Activated T-cell treated with anti-CD3 and anti-CD28 coated beads, Interleukin-2, amount 50 U/mL, for 72 hours (primary cell): ENCODE measurements at regions not wholly inside any gene's neighbourhood (a gene's known extent, or its start where the extent isn't known, plus 50 kb on each side); places are given as distances from the start of the nearest gene placed in this dataset.

Source experiments
- ATAC-seq, 2 donors: fragments of 150-1000 bp; cut with Tn5 transposase; replicated peaks in 1 of 2; 2 replicates each; pipeline ENCODE4 v1.10.0; 2021; ENCODE audit warnings: moderate library complexity in 2 of 2, mild to moderate bottlenecking in 1 of 2
- DNase-seq, 2 donors: peaks; one replicate each; pipeline ENCODE4 v3.0.0; 2021 to 2022; ENCODE audit warnings: mixed read lengths in 1 of 2
- H3K27ac Mint-ChIP-seq: one replicate; pipeline ENCODE4 v1.8.0; 2022; ENCODE audit warnings: mild to moderate bottlenecking, moderate library complexity, mixed read lengths
- H3K27me3 Mint-ChIP-seq: one replicate; pipeline ENCODE4 v1.8.0; 2022; ENCODE audit warnings: low read depth, mixed read lengths
- H3K36me3 Mint-ChIP-seq, 2 donors: one replicate each; pipeline ENCODE4 v1.8.0; 2022; ENCODE audit warnings: mixed read lengths in 2 of 2, mild to moderate bottlenecking in 1 of 2; ENCODE audit not compliant: insufficient read depth in 2 of 2
- H3K4me1 Mint-ChIP-seq: one replicate; pipeline ENCODE4 v1.8.0; 2022; ENCODE audit warnings: low read depth, mixed read lengths
- H3K4me3 Mint-ChIP-seq, 2 donors: one replicate each; pipeline ENCODE4 v1.8.0; 2022; ENCODE audit warnings: mild to moderate bottlenecking in 2 of 2, mixed read lengths in 2 of 2, moderate library complexity in 2 of 2
- H3K9me3 Mint-ChIP-seq, 2 donors: one replicate each; pipeline ENCODE4 v1.8.0; 2022; ENCODE audit warnings: mixed read lengths in 2 of 2

DNA sequence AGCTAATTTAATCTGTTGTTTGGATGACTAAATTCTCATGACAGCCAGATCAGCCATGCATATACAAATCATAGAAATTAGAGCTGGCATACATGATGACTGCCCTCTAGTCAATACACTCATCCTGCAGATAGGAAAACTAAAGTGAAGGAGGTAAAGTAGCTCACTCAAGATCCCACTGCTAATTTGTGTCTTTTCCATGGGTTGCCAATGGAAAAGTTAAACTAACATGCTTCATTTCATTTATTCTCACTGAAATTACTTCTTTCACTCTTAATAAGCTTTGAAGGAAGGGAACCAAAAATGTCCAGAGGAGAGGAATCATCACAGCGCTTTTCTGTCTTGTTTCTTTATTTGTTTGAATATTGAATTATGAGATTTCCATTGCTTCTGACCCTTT lies 308.2 kb downstream of the GJA1 start:
- Mint-ChIP-seq H3K4me3 (no peak overlapping the region), H3K4me1 (no peaks in the 10 kb centered on the region), H3K27me3 (no peaks in the 10 kb centered on the region), H3K9me3 (no peaks in the 10 kb centered on the region), H3K36me3 (no peaks in the 10 kb centered on the region), H3K27ac (no peak overlapping the region)
- DNase-seq (no peak), ATAC-seq (no peak)

DNA sequence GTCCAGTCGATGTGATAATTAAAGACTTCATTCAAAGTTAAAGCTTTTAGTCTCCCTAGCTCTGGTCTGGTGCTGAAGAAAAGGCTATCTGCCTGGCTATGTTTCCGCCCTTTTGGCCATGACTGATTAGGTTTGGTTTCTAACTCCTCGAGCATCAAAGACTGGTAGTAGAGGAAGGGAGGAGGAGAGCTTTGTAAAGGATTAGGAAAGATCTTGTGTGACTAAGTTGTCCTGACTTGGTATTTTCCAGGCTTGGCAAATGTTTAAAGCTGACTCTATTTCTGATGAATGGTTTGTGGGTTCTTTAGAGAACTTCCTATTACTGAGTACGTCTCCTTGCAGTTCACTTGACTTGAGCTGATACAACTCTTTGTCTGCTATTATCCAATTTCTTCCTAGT lies 312.9 kb downstream of the GJA1 start:
- H3K27ac Mint-ChIP-seq: no peak overlapping the region
- no peak overlapping the region for H3K4me3 Mint-ChIP-seq
- no peak for ATAC-seq
- H3K9me3 Mint-ChIP-seq: peaks cover 1 to 6% of the 10 kb centered on the region in 2 donors
- no peaks in the 10 kb centered on the region for H3K36me3 Mint-ChIP-seq
- DNase-seq: no peak
- no peaks in the 10 kb centered on the region for H3K4me1 Mint-ChIP-seq
- H3K27me3 Mint-ChIP-seq: no peaks in the 10 kb centered on the region

DNA sequence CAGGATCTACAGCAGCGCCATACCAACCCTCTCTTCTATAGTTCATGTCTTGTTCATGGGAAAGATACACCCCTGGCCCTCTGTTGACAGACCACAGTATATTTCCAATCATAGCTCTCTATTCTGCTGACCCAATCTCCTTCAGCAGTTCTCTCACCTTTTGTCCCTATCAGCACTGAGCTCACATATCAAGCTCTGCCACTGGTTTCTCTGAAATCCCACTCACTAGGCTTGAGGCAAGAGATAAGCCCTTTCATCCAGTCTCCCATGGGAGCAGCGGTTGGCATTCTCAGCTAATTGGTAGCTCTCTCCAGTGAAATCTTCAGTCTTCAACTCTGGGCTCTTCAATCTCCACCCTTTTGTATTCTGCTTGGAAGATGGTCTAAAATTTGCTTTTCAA lies 313.4 kb downstream of the GJA1 start:
- Mint-ChIP-seq H3K9me3 (peaks cover 1 to 6% of the 10 kb centered on the region in 2 donors), H3K27me3 (no peaks in the 10 kb centered on the region), H3K4me1 (no peaks in the 10 kb centered on the region), H3K4me3 (no peak overlapping the region), H3K36me3 (no peaks in the 10 kb centered on the region), H3K27ac (no peak overlapping the region)
- DNase-seq (no peak), ATAC-seq (no peak)

DNA sequence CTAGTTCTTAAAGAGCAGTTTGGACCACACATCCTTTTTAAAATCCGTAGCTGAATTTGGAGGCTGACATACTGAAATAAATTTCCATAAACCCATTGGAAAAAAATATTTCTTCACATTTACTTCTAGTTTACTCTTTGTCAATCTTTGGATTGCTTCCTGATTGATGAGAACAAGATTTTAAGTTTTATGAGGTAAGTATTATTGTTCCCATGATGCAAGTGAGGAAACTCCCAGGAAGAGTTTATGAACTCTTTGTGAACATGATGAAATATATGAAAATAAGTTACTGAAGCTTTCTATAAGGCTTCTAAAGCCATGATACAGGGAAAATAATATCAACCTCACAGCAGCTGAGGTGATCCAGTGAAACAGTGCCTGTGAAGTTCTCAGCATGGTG lies 320.0 kb downstream of the GJA1 start:
- Mint-ChIP-seq H3K36me3 (no peaks in the 10 kb centered on the region), H3K9me3 (peaks cover 1 to 6% of the 10 kb centered on the region in 2 donors), H3K27me3 (no peaks in the 10 kb centered on the region), H3K27ac (no peak overlapping the region), H3K4me1 (no peaks in the 10 kb centered on the region), H3K4me3 (no peak overlapping the region)
- ATAC-seq: no peak
- no peak for DNase-seq

DNA sequence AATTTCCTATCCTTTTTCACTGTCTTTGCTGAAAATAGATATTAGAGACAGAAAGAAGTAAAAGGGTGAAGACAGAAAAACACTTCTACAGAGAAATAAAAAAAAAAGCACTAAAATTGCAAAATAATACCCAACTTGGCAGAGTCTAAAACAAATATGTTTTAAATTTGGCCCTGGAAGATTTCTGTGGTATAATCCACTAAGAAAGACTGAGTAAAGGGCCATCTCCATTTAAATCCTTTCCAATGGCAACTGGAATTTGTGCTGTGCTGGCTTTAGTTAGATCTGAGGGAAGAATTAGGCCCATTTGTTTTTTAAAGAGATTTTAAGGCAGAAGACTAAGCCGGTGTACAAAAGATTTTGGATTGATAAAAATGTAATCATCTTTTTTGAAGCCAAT lies 321.2 kb downstream of the GJA1 start:
- no peak overlapping the region for H3K27ac Mint-ChIP-seq
- peaks cover 0 to under 1% of the 10 kb centered on the region in 2 donors for H3K36me3 Mint-ChIP-seq
- H3K9me3 Mint-ChIP-seq: peaks cover 3% of the 10 kb centered on the region in 2 donors
- no peak for ATAC-seq
- no peaks in the 10 kb centered on the region for H3K4me1 Mint-ChIP-seq
- H3K4me3 Mint-ChIP-seq: no peak overlapping the region
- no peaks in the 10 kb centered on the region for H3K27me3 Mint-ChIP-seq
- no peak for DNase-seq

DNA sequence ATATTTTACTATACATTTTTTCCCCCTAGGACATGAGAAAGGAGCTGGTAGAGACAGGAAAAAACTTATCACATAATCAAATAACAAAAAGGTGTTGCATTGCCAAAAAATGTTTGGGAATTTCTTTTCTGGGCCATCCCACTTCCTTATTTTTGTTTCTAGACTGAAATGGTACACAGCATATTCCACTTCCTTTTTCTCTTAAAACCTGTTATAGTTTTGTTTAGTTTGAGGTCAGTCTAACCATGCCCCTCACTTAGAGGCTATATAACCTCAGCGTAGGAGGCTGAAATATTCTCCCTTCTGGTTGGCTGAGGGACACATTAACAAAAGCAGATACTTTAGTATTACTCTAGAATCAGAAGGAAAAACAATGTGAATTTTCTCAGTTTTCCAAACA lies 323.9 kb downstream of the GJA1 start:
- Mint-ChIP-seq H3K4me3 (no peak overlapping the region), H3K27ac (no peak overlapping the region), H3K36me3 (peaks cover 0 to 2% of the 10 kb centered on the region in 2 donors), H3K4me1 (no peaks in the 10 kb centered on the region), H3K9me3 (peaks cover 5 to 6% of the 10 kb centered on the region in 2 donors), H3K27me3 (no peaks in the 10 kb centered on the region)
- DNase-seq (no peak), ATAC-seq (no peak)

DNA sequence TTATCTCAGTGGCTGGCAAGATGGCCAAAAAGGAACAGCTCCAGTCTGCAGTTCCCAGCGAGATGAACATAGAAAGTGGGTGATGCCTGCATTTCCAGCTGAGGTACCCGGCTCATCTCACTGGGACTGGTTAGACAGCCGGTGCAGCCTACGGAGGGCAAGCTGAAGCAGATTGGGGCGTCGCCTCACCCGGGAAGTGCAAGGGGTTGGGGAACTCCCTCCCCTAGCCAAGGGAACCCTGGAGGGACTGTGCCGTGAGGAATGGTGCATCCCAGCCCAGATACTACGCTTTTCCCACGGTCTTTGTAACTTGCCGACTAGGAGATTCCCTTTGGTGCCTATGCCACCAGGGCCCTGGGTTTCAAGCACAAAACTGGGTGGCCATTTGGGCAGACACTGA lies 324.7 kb downstream of the GJA1 start:
- Mint-ChIP-seq H3K36me3 (peaks cover 0 to 2% of the 10 kb centered on the region in 2 donors), H3K27ac (no peak overlapping the region), H3K4me3 (no peak overlapping the region), H3K4me1 (peaks cover 5% of the 10 kb centered on the region), H3K27me3 (no peaks in the 10 kb centered on the region), H3K9me3 (peaks cover 5 to 6% of the 10 kb centered on the region in 2 donors)
- no peak for ATAC-seq
- DNase-seq: no peak

DNA sequence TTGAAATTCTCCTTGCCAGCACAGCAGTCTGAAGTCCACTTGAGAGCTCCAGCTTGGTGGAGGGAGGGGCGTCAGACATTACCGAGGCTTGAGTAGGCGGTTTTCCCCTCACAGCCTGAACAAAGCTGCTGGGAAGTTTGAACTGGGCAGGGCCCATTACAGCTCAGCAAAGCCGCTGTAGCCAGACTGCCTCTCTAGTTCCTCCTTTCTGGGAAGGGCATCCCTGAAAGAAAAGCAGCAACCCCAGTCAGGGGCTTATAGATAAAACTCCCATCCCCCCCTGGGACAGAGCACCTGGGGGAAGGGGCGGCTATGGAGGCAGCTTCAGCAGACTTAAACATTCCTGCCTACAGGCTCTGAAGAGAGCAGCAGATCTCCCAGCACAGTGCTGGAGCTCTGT lies 325.3 kb downstream of the GJA1 start:
- no peak for ATAC-seq
- H3K36me3 Mint-ChIP-seq: peaks cover 0 to 2% of the 10 kb centered on the region in 2 donors
- no peak for DNase-seq
- H3K4me3 Mint-ChIP-seq: no peak overlapping the region
- H3K4me1 Mint-ChIP-seq: peaks cover 6% of the 10 kb centered on the region
- H3K27ac Mint-ChIP-seq: no peak overlapping the region
- H3K27me3 Mint-ChIP-seq: no peaks in the 10 kb centered on the region
- peaks cover 5 to 6% of the 10 kb centered on the region in 2 donors for H3K9me3 Mint-ChIP-seq

DNA sequence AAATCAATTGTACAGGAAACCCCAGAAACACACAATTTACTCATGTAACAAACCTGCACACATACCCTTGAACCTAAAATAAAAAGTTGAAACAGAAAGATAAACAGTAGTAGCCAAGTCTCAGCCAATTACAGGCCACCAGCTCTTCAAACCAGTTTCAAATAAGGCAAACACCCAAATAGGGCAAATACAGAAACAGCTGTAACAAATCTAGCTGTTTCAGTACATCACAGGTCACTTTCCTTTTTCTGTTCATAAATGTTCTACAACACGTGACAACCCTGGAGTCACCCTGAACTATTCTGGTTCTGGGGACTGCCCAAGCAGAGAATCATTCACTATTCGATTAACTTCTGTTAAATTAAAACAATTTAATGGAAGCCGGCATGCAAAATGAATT lies 329.0 kb downstream of the GJA1 start:
- no peak overlapping the region for H3K27ac Mint-ChIP-seq
- no peak for DNase-seq
- H3K4me1 Mint-ChIP-seq: peaks cover 6% of the 10 kb centered on the region
- ATAC-seq: no peak
- peaks cover 5 to 6% of the 10 kb centered on the region in 2 donors for H3K9me3 Mint-ChIP-seq
- H3K36me3 Mint-ChIP-seq: peaks cover 0 to 2% of the 10 kb centered on the region in 2 donors
- no peaks in the 10 kb centered on the region for H3K27me3 Mint-ChIP-seq
- no peak overlapping the region for H3K4me3 Mint-ChIP-seq

DNA sequence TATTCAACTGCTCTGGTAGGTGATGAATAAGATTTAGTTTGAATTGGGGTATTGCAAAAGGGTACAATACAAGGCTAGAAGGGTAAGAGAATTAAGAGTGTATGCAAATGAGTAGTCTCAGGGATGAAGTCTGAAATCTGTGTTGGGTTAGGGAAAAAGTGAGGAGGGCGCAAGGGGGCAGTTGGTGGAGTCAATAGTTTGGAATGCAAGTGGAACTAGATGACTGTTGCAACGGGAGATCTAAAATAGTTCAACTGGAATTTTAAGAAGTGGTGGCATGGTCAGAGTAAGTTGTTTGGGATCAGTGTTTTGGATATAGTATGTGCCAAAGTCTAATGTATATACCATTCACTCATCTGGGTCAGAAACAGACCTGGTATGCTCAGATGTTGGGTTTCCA lies 329.6 kb downstream of the GJA1 start:
- Mint-ChIP-seq H3K36me3 (peaks cover 0 to 2% of the 10 kb centered on the region in 2 donors), H3K27me3 (no peaks in the 10 kb centered on the region), H3K9me3 (peaks cover 5 to 6% of the 10 kb centered on the region in 2 donors), H3K27ac (no peak overlapping the region), H3K4me3 (no peak overlapping the region), H3K4me1 (peaks cover 6% of the 10 kb centered on the region)
- no peak for ATAC-seq
- no peak for DNase-seq

DNA sequence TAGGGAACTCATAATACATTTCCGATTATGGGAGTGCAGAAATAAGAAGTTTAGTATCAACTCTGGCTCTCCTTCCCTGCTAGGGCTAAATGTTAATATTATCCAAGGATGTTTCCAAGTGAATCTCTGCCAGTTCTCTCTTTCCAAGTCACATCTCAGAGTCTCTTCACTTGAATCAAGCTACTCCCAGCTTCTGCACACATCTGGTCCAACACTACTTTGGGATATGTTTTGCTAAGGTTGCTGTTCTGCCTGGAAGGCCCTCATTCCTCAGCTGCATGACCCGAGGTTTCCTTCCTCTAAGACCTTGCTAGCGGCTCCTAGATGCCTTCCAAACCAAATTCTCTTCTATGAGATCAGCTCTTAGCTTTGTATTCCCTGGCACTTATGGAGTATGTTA lies 331.8 kb downstream of the GJA1 start:
- ATAC-seq: no peak
- no peaks in the 10 kb centered on the region for H3K36me3 Mint-ChIP-seq
- peaks cover 21% of the 10 kb centered on the region for H3K4me1 Mint-ChIP-seq
- H3K9me3 Mint-ChIP-seq: no peaks in the 10 kb centered on the region
- H3K27me3 Mint-ChIP-seq: no peaks in the 10 kb centered on the region
- no peak for DNase-seq
- H3K4me3 Mint-ChIP-seq: no peak overlapping the region
- H3K27ac Mint-ChIP-seq: no peak overlapping the region

DNA sequence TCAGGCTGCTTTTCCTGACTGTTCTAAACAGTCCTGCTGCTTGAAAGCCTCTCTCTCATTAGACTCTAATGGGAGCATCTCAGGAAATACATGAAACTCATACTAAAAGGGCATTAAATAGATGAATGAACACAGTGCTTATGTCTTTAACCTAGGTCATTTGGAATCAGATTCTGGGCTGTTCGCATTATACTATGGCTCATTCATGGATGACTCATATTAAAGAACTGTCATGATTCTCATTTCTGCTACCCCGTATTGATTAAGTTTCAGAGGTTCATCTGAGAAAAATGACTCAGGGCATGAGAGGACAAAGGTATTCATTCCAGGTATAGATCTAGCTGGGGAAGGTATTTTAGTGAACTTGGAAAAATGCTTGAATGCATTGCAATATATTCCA lies 335.5 kb downstream of the GJA1 start:
- H3K27ac Mint-ChIP-seq: no peak overlapping the region
- no peaks in the 10 kb centered on the region for H3K27me3 Mint-ChIP-seq
- peaks cover 17% of the 10 kb centered on the region for H3K4me1 Mint-ChIP-seq
- no peaks in the 10 kb centered on the region for H3K36me3 Mint-ChIP-seq
- ATAC-seq: peak; percentile 84 to 88
- H3K9me3 Mint-ChIP-seq: no peaks in the 10 kb centered on the region
- DNase-seq: no peak
- H3K4me3 Mint-ChIP-seq: no peak overlapping the region

DNA sequence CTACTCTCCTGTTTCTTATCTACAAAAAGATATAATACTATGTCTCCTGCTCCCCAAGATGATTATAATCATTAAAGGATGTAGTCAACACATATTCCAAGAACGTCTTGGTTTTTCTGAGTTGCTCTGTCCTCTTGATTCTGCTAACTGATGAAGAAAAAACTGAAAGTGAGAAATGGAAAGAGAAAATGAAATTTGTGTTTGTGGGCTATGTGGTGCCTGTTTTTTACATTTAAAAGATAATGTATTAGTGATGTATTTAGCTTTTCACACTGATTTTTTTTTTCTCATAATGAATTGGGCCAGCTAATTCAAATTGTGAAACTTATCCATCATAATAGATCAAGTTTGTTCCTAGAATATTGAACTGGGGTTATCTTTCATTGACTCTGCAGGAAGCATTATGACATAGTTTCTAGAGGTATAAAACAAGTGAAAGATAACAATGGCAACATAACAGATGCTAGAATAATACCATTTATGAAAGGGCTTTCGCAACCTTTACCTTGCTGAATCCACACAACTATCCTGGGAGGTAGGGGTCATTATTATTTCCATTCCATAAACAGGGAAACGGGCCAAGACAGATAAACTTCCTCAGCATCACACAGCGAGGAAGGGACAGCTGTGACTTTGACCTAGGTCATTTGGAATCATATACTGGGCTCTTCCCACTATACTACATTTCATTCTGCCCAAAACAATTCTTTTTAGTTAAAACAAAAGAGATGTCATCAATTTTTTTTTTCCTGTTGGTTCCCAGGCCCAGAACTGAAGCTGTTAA lies 336.7 kb downstream of the GJA1 start:
- H3K4me3 Mint-ChIP-seq: peak overlapping the region; percentile 25 to 34
- ATAC-seq (peak; percentile 36 to 49), DNase-seq (no peak)

DNA sequence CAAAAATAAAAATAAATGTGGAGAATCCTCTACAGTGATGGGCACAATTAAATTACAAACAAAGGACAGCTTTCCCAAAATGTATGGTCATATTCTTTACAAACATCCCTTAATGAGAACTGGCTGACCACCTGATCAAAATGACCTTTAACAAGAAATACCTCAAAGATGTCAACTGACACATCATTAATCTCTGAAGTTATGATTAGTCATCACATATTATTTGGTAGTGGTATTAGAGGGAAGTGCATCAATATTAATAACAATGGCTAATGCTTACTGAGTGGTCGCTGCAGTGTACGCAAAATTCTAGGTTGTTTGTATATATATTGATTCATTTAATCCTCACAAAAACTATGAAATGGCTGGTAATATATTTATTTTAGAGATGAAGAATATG lies 340.6 kb downstream of the GJA1 start:
- no peaks in the 10 kb centered on the region for H3K27me3 Mint-ChIP-seq
- H3K36me3 Mint-ChIP-seq: no peaks in the 10 kb centered on the region
- H3K4me3 Mint-ChIP-seq: no peak overlapping the region
- ATAC-seq (no peak), DNase-seq (no peak)
- H3K4me1 Mint-ChIP-seq: peaks cover 13% of the 10 kb centered on the region
- no peak overlapping the region for H3K27ac Mint-ChIP-seq
- H3K9me3 Mint-ChIP-seq: no peaks in the 10 kb centered on the region

More for the DNA sequence above, 336.7 kb downstream of the GJA1 start:
- H3K36me3 Mint-ChIP-seq: no peaks in the 10 kb centered on the region
- no peaks in the 10 kb centered on the region for H3K9me3 Mint-ChIP-seq
- peaks cover 17% of the 10 kb centered on the region for H3K4me1 Mint-ChIP-seq
- no peak overlapping the region for H3K27ac Mint-ChIP-seq
- no peaks in the 10 kb centered on the region for H3K27me3 Mint-ChIP-seq
